ENCODE measurements at regions not wholly inside any gene's neighbourhood (a gene's known extent, or its start where the extent isn't known, plus 50 kb on each side); places are given as distances from the start of the nearest gene placed in this dataset.
A peak's percentile ranks its signal among the peaks of the same experiment; 100 is the strongest.

- peak; percentile 50 to 76 for DNase-seq
- CTCF ChIA-PET, result interaction anchor here (0.6 to 1.2 kb wide), 2 partner anchors 13 to 38 kb away, joined by 3 read pairs; no protein-coding TSS in a partner anchor
Measured at GRCh38 chr1:209428241-209428921, 155.1 kb upstream of the CAMK1G start.

GRCh38 chr1:209429611-209430010, 153.9 kb upstream of the CAMK1G start:
- ChIA-PET POLR2A (interaction anchor here (2.0 kb wide), 1 partner anchor 46 kb away, joined by 8 read pairs; no protein-coding TSS in a partner anchor), CTCF (interaction anchor here (1.0 to 1.4 kb wide), 3 partner anchors 13 to 54 kb away, joined by 3 to 4 read pairs (median 4); no protein-coding TSS in a partner anchor)
- no TSS peak for BruUV-seq (replicated peaks)
- Histone ChIP-seq H3K4me1 (peaks cover 71% of the 10 kb centered on the region), H3K9me3 (no peaks in the 10 kb centered on the region), H3K36me3 (ENCODE audit: control insufficient read depth, insufficient read depth, low read length) (no peaks in the 10 kb centered on the region), H3K4me3 (ENCODE audit: low read depth, low read length) (peak overlapping the region; percentile 23), H3K27me3 (replicated peaks; ENCODE audit: control insufficient read depth, insufficient read depth, low read length) (no peaks in the 10 kb centered on the region)
- no peaks in the 10 kb centered on the region for H3K9me3 Mint-ChIP-seq (ENCODE audit: unreplicated experiment)
- H3K27me3 Mint-ChIP-seq (ENCODE audit: insufficient read depth, unreplicated experiment), result no peaks in the 10 kb centered on the region
- H3K36me3 Mint-ChIP-seq (ENCODE audit: insufficient read depth, unreplicated experiment), result peaks cover 38% of the 10 kb centered on the region
- H3K4me1 Mint-ChIP-seq (ENCODE audit: low read depth, unreplicated experiment), result peaks cover 56% of the 10 kb centered on the region
- intact Hi-C loops (cut with micrococcal nuclease; ENCODE audit: unreplicated experiment), result loop anchor here (1.0 to 10.0 kb wide), 3 partner anchors 19 to 225 kb away; partner anchors contain the start of gene LAMB3
- peak overlapping the region; percentile 78 for H3K4me3 Mint-ChIP-seq (ENCODE audit: unreplicated experiment)
- no peak for TF ChIP-seq CTCF (IDR thresholded peaks at IDR 0.05; ENCODE audit: insufficient read depth in 1 of 2, low read depth in 1 of 2, low read length in 1 of 2, severe bottlenecking in 1 of 2, unreplicated experiment in 1 of 2)
- H3K27ac Mint-ChIP-seq (ENCODE audit: unreplicated experiment), result peak overlapping the region; percentile 91
- peak in 1 of 2 experiments; percentile 67 for DNase-seq

More at GRCh38 chr1:209428241-209428921, 155.1 kb upstream of the CAMK1G start:
- H3K4me3 Mint-ChIP-seq (ENCODE audit: unreplicated experiment), result peak overlapping the region; percentile 78
- H3K27ac Mint-ChIP-seq (ENCODE audit: unreplicated experiment), result peak overlapping the region; percentile 91
- BruUV-seq (replicated peaks), result TSS peak; percentile 41
- peaks cover 58% of the 10 kb centered on the region for H3K4me1 Mint-ChIP-seq (ENCODE audit: low read depth, unreplicated experiment)
- peaks cover 33% of the 10 kb centered on the region for H3K36me3 Mint-ChIP-seq (ENCODE audit: insufficient read depth, unreplicated experiment)
- intact Hi-C loops (cut with micrococcal nuclease; ENCODE audit: unreplicated experiment), result loop anchor here (2.0 to 10.0 kb wide), 2 partner anchors 18 to 226 kb away; partner anchors contain the start of gene LAMB3
- H3K27me3 ChIP-seq (replicated peaks; ENCODE audit: control insufficient read depth, insufficient read depth, low read length), result no peaks in the 10 kb centered on the region
- no peaks in the 10 kb centered on the region for H3K36me3 ChIP-seq (ENCODE audit: control insufficient read depth, insufficient read depth, low read length)
- no peak overlapping the region for H3K4me3 ChIP-seq (ENCODE audit: low read depth, low read length)
- POLR2A ChIA-PET, result interaction anchor here (0.7 to 2.0 kb wide), 6 partner anchors 12 to 109 kb away, joined by 3 to 8 read pairs (median 4); no protein-coding TSS in a partner anchor
- no peaks in the 10 kb centered on the region for H3K27me3 Mint-ChIP-seq (ENCODE audit: insufficient read depth, unreplicated experiment)
- H3K9me3 Mint-ChIP-seq (ENCODE audit: unreplicated experiment), result no peaks in the 10 kb centered on the region
- peaks cover 59% of the 10 kb centered on the region for H3K4me1 ChIP-seq
- H3K9me3 ChIP-seq, result no peaks in the 10 kb centered on the region
- no peak for TF ChIP-seq CTCF (IDR thresholded peaks at IDR 0.05; ENCODE audit: insufficient read depth in 1 of 2, low read depth in 1 of 2, low read length in 1 of 2, severe bottlenecking in 1 of 2, unreplicated experiment in 1 of 2)

GRCh38 chr1:209430107-209430506, 153.4 kb upstream of the CAMK1G start:
- Histone ChIP-seq H3K27me3 (replicated peaks; ENCODE audit: control insufficient read depth, insufficient read depth, low read length) (no peaks in the 10 kb centered on the region), H3K4me3 (ENCODE audit: low read depth, low read length) (peak overlapping the region; percentile 23), H3K9me3 (no peaks in the 10 kb centered on the region), H3K4me1 (peaks cover 76% of the 10 kb centered on the region), H3K36me3 (ENCODE audit: control insufficient read depth, insufficient read depth, low read length) (no peaks in the 10 kb centered on the region)
- Mint-ChIP-seq H3K4me1 (ENCODE audit: low read depth, unreplicated experiment) (peaks cover 56% of the 10 kb centered on the region), H3K9me3 (ENCODE audit: unreplicated experiment) (no peaks in the 10 kb centered on the region), H3K4me3 (ENCODE audit: unreplicated experiment) (peak overlapping the region; percentile 78), H3K27me3 (ENCODE audit: insufficient read depth, unreplicated experiment) (no peaks in the 10 kb centered on the region), H3K27ac (ENCODE audit: unreplicated experiment) (peak overlapping the region; percentile 91), H3K36me3 (ENCODE audit: insufficient read depth, unreplicated experiment) (peaks cover 38% of the 10 kb centered on the region)
- POLR2A ChIA-PET, result interaction anchor here (1.4 to 2.0 kb wide), 2 partner anchors 31 to 46 kb away, joined by 4 to 8 read pairs; no protein-coding TSS in a partner anchor
- CTCF ChIA-PET, result interaction anchor here (1.0 to 1.4 kb wide), 3 partner anchors 14 to 54 kb away, joined by 3 to 4 read pairs (median 4); no protein-coding TSS in a partner anchor
- TF ChIP-seq CTCF (IDR thresholded peaks at IDR 0.05; ENCODE audit: insufficient read depth in 1 of 2, low read depth in 1 of 2, low read length in 1 of 2, severe bottlenecking in 1 of 2, unreplicated experiment in 1 of 2), result no peak
- no peak for DNase-seq
- intact Hi-C loops (cut with micrococcal nuclease; ENCODE audit: unreplicated experiment), result no loop called here
- BruUV-seq (replicated peaks), result TSS peak; percentile 63

Data from Caco-2 (cell line).